ENCODE measurements at regions not wholly inside any gene's neighbourhood (a gene's known extent, or its start where the extent isn't known, plus 50 kb on each side); places are given as distances from the start of the nearest gene placed in this dataset.

GRCh38 chr16:75987323-75987722 lies 261.0 kb upstream of the CPHXL start:
- intact Hi-C loops (cut with micrococcal nuclease), result no loop called here
- H3K27me3 ChIP-seq (ENCODE audit: low read depth), result no peaks in the 10 kb centered on the region
- no peaks in the 10 kb centered on the region for H3K36me3 ChIP-seq
- peaks cover 35% of the 10 kb centered on the region for H3K9me3 ChIP-seq (replicated peaks)
- no peak overlapping the region for H3K27ac ChIP-seq (replicated peaks)
- H3K4me3 ChIP-seq, result no peak overlapping the region
- H3K4me1 ChIP-seq, result no peaks in the 10 kb centered on the region
- no peak for DNase-seq
- no peak for TF ChIP-seq CTCF (IDR thresholded peaks at IDR 0.05; ENCODE audit: borderline replicate concordance)

- Histone ChIP-seq H3K27me3 (ENCODE audit: low read depth) (no peaks in the 10 kb centered on the region), H3K4me3 (no peak overlapping the region), H3K27ac (replicated peaks) (no peak overlapping the region), H3K4me1 (no peaks in the 10 kb centered on the region), H3K36me3 (no peaks in the 10 kb centered on the region), H3K9me3 (replicated peaks) (peaks cover 2% of the 10 kb centered on the region)
- intact Hi-C loops (cut with micrococcal nuclease), result no loop called here
- TF ChIP-seq CTCF (IDR thresholded peaks at IDR 0.05; ENCODE audit: borderline replicate concordance), result no peak
- no peak for DNase-seq
Observed at GRCh38 chr16:75996491-75996890, 270.2 kb upstream of the CPHXL start.

- Histone ChIP-seq H3K27me3 (ENCODE audit: low read depth) (no peaks in the 10 kb centered on the region), H3K4me3 (no peak overlapping the region), H3K27ac (replicated peaks) (no peak overlapping the region), H3K36me3 (no peaks in the 10 kb centered on the region), H3K9me3 (replicated peaks) (no peaks in the 10 kb centered on the region), H3K4me1 (no peaks in the 10 kb centered on the region)
- intact Hi-C loops (cut with micrococcal nuclease), result no loop called here
- TF ChIP-seq CTCF (IDR thresholded peaks at IDR 0.05; ENCODE audit: borderline replicate concordance), result no peak
- DNase-seq, result no peak
Observed at GRCh38 chr16:75997606-75998005, 271.3 kb upstream of the CPHXL start.

GRCh38 chr16:76007645-76008044 lies 269.6 kb upstream of the CNTNAP4 start:
- Histone ChIP-seq H3K9me3 (replicated peaks) (no peaks in the 10 kb centered on the region), H3K36me3 (no peaks in the 10 kb centered on the region), H3K27me3 (ENCODE audit: low read depth) (no peaks in the 10 kb centered on the region), H3K4me3 (no peak overlapping the region), H3K27ac (replicated peaks) (no peak overlapping the region), H3K4me1 (no peaks in the 10 kb centered on the region)
- TF ChIP-seq CTCF (IDR thresholded peaks at IDR 0.05; ENCODE audit: borderline replicate concordance), result no peak
- no peak for DNase-seq
- intact Hi-C loops (cut with micrococcal nuclease), result no loop called here

- DNase-seq, result no peak
- Histone ChIP-seq H3K9me3 (replicated peaks) (peaks cover 19% of the 10 kb centered on the region), H3K36me3 (no peaks in the 10 kb centered on the region), H3K27me3 (ENCODE audit: low read depth) (no peaks in the 10 kb centered on the region), H3K27ac (replicated peaks) (no peak overlapping the region), H3K4me3 (no peak overlapping the region), H3K4me1 (no peaks in the 10 kb centered on the region)
- intact Hi-C loops (cut with micrococcal nuclease), result no loop called here
- no peak for TF ChIP-seq CTCF (IDR thresholded peaks at IDR 0.05; ENCODE audit: borderline replicate concordance)
Observed at GRCh38 chr16:76023835-76024234, 253.4 kb upstream of the CNTNAP4 start.

- Histone ChIP-seq H3K9me3 (replicated peaks) (peaks cover 29% of the 10 kb centered on the region), H3K36me3 (no peaks in the 10 kb centered on the region), H3K27me3 (ENCODE audit: low read depth) (no peaks in the 10 kb centered on the region), H3K27ac (replicated peaks) (no peak overlapping the region), H3K4me1 (no peaks in the 10 kb centered on the region), H3K4me3 (no peak overlapping the region)
- DNase-seq, result no peak
- intact Hi-C loops (cut with micrococcal nuclease), result no loop called here
- TF ChIP-seq CTCF (IDR thresholded peaks at IDR 0.05; ENCODE audit: borderline replicate concordance), result no peak
Observed at GRCh38 chr16:76035689-76036088, 241.5 kb upstream of the CNTNAP4 start.

All from left ventricle myocardium inferior (tissue), 1 donor.